ENCODE measurements at regions not wholly inside any gene's neighbourhood (a gene's known extent, or its start where the extent isn't known, plus 50 kb on each side); places are given as distances from the start of the nearest gene placed in this dataset.

DNA sequence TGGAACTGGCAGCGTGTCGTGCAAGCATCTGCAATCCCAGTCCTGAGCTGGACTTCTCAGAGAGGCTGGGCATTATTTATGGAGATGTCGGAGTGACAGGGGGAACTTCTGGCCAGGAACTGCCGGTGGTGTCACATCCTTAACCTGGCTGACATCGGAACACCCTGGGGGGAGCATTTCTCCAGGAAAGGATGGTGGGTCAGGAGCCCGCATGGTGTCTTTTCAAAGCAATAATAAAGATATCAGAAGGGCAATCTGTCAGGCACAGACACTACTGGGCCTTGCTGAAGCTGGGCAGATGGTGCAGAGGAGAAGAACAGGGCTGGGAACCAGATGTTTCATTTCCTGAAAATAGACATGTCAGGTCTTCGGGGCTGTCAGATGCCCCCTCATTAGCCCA lies 133.5 kb downstream of the WNT7A start:
- no peak for TF ChIP-seq POLR2AphosphoS5 (IDR thresholded peaks at IDR 0.05)
- TF ChIP-seq, protein P1, sequence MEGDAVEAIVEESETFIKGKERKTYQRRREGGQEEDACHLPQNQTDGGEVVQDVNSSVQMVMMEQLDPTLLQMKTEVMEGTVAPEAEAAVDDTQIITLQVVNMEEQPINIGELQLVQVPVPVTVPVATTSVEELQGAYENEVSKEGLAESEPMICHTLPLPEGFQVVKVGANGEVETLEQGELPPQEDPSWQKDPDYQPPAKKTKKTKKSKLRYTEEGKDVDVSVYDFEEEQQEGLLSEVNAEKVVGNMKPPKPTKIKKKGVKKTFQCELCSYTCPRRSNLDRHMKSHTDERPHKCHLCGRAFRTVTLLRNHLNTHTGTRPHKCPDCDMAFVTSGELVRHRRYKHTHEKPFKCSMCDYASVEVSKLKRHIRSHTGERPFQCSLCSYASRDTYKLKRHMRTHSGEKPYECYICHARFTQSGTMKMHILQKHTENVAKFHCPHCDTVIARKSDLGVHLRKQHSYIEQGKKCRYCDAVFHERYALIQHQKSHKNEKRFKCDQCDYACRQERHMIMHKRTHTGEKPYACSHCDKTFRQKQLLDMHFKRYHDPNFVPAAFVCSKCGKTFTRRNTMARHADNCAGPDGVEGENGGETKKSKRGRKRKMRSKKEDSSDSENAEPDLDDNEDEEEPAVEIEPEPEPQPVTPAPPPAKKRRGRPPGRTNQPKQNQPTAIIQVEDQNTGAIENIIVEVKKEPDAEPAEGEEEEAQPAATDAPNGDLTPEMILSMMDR (IDR thresholded peaks at IDR 0.05), result no peak
